NCI-H345 treated with DMSO at 0.1 percent for 48 hours (cell line): ENCODE measurements at regions not wholly inside any gene's neighbourhood (a gene's known extent, or its start where the extent isn't known, plus 50 kb on each side); places are given as distances from the start of the nearest gene placed in this dataset.
"Not testable (repeated sequence)": the region's sequence is repeated elsewhere in the genome, so short reads cannot be mapped to it uniquely, and the experiment has no call there.

Source experiments
- DNase-seq: peaks from one replicate; lab custom pipeline; 2025; ENCODE audit not compliant: unreplicated experiment; lab: John Stamatoyannopoulos, UW

DNA sequence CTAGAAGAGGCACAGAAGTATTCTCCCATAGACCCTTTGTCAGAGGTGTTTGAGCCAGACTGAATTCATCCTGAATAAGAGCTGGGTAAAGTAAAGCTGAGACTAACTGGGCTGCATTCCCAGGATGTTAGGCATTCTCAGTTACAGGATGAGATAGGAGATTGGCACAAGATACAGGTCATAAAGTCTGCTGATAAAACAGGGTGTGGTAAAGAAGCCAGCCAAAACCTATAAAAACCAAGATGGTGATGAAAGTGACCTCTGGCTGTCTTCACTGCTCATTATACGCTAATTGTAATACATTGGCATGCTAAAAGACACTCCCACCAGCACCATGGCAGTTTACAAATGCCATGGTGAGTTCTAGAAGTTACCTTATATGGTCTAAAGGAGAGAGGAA lies 364.9 kb upstream of the TMEFF2 start:
- no peak for DNase-seq

DNA sequence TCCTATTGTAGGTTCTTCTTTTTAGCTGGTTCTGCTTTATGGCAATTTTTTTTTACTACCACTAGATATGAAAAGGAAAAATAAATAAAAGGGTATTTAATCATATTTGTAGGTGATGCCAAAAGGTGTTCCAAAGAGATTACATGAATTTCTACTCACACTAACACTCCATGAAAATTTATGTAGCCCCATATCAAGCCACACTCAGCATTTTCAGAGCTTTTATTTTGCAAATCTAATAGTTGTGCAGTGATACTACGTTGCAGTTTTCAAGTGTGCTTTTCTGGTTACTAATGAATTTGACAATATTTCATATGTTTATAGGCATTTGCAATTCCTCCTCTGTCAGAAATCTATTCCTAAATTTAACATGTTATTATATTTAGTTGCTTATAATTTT lies 363.9 kb upstream of the TMEFF2 start:
- DNase-seq: no peak

DNA sequence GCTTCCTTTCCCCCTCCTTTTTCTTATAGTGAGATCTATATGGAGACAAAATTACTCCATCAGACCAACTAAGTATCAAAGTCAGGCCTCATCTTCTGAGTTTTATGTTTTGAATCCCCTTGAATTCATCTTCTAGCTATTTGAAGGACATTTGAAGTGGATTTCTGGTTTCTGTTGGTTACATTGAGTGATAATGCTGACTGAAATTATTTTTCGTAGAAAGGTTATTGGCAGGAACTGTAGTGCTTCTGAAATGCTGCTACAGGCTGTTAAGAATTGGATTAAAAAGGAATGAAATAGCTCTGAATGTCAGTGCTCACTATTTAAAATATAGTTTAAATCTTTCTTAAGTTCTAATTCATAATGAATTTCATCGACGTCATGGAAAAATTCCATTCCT lies 361.0 kb upstream of the TMEFF2 start:
- no peak for DNase-seq

DNA sequence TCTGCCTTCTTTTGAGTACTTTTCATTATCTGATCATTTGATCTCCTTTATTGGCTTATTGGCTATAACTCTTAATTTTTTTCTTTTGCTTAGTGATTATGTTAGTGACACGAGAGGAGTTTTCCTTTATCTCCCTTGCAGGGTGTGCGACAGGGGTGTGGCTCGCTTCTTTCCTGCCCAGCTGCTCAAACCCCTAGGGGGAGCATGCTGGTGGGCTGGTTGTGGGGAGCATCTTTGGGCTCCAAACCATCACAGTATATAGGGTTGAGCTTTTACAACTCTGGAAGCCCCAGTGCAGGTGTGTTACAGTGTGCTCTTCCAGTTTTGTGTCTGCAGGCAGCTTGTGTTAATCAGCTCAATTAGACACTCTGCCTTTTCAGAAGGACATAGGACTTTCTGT lies 357.0 kb upstream of the TMEFF2 start:
- DNase-seq: no peak

GRCh38 chr2:192546565-192546964 lies 351.8 kb upstream of the TMEFF2 start:
- DNase-seq: no peak

DNA sequence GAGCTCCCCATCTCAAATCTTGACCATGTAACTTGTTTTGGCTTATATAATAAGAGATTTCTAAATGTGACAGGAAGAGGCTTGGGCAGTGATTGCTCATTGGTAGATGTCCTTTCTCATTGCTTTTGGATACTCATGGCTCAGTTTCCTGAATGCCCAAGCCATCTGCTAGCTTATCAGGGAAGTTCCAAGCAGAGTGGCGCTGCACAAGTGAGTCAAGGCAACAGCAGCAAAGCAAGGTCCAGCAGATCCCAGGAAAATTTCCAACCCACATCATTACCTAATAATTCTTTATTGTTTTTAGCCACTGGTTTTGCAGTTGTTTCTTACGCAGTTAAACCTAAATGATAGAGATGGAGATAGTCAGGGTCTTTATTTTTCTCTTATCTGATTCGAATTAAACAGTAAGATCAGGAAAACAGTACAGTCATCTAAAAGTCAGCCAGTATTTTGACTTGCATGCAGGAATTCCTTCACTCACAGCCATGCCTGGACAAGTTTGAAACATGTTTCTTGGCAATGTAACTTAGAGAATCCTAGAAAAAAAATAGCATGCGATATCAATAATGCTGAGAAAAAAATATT lies 349.7 kb upstream of the TMEFF2 start:
- no peak for DNase-seq

GRCh38 chr2:192542148-192543066 lies 347.7 kb upstream of the TMEFF2 start:
- DNase-seq: not testable (repeated sequence)

- DNase-seq: no peak
These were observed 344.6 kb upstream of the TMEFF2 start for GRCh38 chr2:192539306-192539705.

GRCh38 chr2:192536922-192537624 lies 342.3 kb upstream of the TMEFF2 start:
- DNase-seq: no peak

DNA sequence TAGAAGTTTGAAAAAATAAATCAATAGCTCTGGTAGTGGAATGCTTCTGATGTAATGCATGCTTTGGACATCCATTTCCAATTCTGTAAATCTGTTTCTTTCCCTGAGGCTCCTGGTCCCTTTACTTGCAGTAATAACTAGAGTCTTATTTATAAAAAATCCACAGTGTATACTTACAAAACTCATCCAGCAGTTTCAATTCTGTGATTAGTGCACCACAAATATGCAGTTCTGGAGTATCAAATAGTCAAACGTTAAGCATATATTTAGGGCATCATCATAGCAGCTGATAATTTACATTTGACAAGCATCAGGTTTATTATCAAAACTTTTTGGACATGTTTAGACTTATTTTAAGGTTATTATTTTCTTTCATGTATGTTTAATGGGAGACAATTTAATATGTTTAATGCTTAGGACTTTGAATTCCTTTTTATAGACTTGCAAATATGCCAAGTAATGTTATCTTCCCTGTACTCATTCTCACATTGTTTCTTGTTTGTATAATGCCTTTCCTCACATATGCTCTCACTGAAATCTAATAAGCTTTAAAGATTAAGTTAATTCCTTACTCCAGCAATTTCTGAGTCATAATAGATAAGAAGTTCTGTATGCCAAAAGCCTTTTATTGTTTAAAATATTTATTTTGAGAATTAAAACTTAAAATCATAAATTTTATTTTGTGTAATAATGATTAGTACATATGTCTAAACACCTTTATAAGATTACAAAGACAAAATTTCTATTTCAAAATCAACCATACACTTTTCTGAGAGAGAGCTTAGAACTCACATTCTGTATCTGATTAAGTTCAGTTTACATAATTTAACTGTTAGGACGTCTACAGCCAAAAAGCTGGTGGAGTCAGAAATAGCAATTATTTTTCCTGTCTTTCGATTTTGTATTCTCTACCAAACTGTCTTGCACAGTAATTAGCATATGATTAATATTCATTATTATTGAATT lies 341.5 kb upstream of the TMEFF2 start:
- no peak for DNase-seq

- DNase-seq: no peak
These were observed 339.3 kb upstream of the TMEFF2 start for GRCh38 chr2:192534072-192534471.

DNA sequence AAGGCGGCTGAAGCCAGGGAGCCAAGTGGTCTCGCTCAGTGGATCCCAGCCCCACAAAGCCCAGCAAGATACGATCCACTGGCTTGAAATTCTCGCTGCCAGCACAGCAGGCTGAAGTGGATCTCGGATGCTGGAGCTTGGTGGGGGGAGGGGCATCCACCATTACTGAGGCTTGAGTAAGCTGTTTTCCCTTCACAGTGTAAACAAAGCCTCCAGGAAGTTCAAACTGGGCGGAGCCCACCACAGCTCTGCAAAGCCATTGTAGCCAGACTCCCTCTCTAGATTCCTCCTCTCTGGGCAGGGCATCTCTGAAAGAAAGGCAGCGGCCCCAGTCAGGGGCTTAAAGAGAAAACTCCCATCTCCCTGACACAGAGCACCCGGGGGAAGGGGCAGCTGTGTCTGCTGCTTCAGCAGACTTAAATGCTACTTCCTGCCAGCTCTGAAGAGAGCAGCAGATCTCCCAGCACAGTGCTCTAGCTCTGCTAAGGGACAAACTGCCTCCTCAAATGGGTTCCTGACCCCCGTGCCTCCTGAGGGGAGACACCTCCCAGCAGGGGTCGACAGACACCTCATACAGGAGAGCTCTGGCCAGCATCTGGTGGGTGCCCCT lies 330.0 kb upstream of the TMEFF2 start:
- DNase-seq: not testable (repeated sequence)

DNA sequence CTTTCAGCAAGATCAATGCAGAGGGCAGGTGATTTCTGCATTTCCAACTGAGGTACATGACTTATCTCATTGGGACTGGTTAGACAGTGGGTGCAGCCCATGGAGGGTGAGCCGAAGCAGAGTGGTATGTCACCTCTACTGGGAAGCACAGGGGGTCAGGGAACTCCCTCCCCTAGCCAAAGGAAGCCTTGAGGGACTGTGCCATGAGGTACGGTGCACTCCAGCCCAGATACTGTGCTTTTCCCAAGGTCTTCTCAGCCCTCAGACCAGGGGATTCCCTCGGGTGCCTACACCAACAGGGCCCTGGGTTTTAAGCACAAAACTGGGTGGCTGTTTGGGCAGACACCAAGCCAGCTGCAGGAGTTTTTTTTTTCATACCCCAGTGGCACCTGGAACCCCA lies 329.5 kb upstream of the TMEFF2 start:
- DNase-seq: not testable (repeated sequence)

DNA sequence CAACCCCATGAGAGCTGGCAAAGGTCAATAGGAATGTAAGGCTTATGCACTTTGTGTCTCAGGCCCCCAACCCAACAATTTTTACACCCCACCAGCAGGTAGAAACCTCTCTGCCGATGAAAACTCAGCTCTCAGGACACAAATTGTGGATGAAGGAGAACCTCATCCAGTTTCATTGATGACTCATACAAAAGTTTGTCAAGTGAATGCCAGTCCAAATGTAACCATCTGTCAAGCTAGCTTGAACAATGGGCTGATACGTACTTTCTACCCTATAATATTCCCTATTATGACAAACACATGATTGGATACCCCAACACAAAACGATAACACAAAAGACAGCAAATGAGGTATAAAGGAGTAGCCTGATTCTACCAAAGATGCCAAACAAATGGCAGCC lies 321.2 kb upstream of the TMEFF2 start:
- no peak for DNase-seq

GRCh38 chr2:192513575-192513974 lies 318.8 kb upstream of the TMEFF2 start:
- DNase-seq: no peak

DNA sequence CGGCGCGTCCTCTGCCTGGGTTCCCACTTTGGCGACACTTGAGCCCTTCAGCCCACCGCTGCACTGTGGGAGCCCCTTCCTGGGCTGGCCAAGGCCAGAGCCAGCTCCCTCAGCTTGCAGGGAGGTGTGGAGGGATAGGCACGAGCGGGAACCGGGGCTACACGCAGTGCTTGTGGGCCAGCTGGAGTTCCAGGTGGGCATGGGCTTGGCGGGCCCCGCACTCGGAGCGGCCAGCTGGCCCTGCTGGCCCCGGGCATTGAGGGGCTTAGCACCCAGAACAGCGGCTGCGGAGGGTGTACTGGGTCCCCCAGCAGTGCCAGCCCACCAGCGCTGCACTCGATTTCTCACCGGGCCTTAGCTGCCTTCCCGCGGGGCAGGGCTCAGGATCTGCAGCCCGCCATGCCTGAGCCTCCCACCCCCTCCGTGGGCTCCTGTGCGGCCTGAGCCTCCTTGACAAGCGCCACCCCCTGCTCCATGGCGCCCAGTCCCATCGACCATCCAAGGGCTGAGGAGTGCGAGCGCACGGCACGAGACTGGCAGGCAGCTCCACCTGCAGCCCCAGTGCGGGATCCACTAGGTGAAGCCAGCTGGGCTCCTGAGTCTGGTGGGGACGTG lies 313.2 kb upstream of the TMEFF2 start:
- DNase-seq: not testable (repeated sequence)

GRCh38 chr2:192500550-192501200 lies 305.9 kb upstream of the TMEFF2 start:
- no peak for DNase-seq

DNA sequence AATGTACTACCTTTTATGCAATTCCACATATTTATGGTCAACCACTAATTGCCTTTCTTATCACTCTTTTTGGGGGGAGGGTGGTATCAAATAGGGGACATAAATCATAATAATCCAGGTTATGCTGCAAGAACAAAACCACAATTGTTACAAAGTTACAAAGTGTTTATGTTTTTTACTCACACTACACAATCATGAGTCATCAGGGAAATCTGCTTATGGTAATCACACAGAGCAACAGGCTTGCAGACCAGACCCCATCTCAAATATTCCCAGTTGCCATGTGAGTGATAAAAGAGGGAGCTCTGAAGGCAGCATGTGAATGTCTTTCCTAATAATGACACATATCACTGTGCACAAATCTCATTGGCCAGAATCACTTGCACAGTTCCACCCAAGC lies 304.7 kb upstream of the TMEFF2 start:
- DNase-seq: no peak

- DNase-seq: no peak
These were observed 304.0 kb upstream of the TMEFF2 start for GRCh38 chr2:192498747-192499146.
